ENCODE measurements at regions not wholly inside any gene's neighbourhood (a gene's known extent, or its start where the extent isn't known, plus 50 kb on each side); places are given as distances from the start of the nearest gene placed in this dataset.
A peak's percentile ranks its signal among the peaks of the same experiment; 100 is the strongest.

GRCh38 chr1:102089791-102090190 lies 93.1 kb upstream of the OLFM3 start:
- no peaks in the 10 kb centered on the region for H3K27me3 Mint-ChIP-seq
- H3K27ac Mint-ChIP-seq = no peak overlapping the region
- TF ChIP-seq CTCF (conservative IDR thresholded peaks at IDR 0.05) = no peak
- H3K9me3 Mint-ChIP-seq = peaks cover 4% of the 10 kb centered on the region
- H3K4me3 Mint-ChIP-seq = no peak overlapping the region
- DNase-seq (ENCODE audit: extremely low spot score, unreplicated experiment) = no peak
- no peaks in the 10 kb centered on the region for H3K36me3 Mint-ChIP-seq
- no peaks in the 10 kb centered on the region for H3K4me1 Mint-ChIP-seq (ENCODE audit: unreplicated experiment)

DNA sequence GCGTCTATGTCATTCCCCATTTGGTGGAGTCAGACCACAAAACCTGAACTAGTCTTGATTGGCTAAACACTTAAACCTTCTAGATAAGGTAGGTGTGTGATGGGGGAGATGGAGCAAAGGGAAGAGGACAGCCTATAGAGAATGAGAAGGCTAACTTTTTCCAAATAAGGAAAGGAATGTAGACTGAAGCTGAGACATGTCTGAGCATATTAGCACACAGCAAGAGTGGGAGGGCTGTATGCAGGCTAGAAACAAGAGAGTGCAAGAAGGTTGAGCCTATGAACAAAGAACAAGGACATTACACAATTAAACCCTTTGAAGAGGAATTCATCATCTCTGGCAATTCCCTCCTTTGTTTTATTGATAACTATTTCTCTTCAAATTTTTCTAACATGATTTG lies 89.2 kb upstream of the OLFM3 start:
- Mint-ChIP-seq H3K4me3 (no peak overlapping the region), H3K4me1 (ENCODE audit: unreplicated experiment) (no peaks in the 10 kb centered on the region), H3K27ac (peak overlapping the region; percentile 26), H3K27me3 (no peaks in the 10 kb centered on the region), H3K9me3 (no peaks in the 10 kb centered on the region), H3K36me3 (no peaks in the 10 kb centered on the region)
- TF ChIP-seq CTCF (conservative IDR thresholded peaks at IDR 0.05) = no peak
- no peak for DNase-seq (ENCODE audit: extremely low spot score, unreplicated experiment)

- no peak for TF ChIP-seq CTCF (conservative IDR thresholded peaks at IDR 0.05)
- Mint-ChIP-seq H3K4me1 (ENCODE audit: unreplicated experiment) (no peaks in the 10 kb centered on the region), H3K4me3 (no peak overlapping the region), H3K27ac (no peak overlapping the region), H3K27me3 (no peaks in the 10 kb centered on the region), H3K36me3 (no peaks in the 10 kb centered on the region), H3K9me3 (no peaks in the 10 kb centered on the region)
- DNase-seq (ENCODE audit: extremely low spot score, unreplicated experiment) = no peak
These were observed 88.2 kb upstream of the OLFM3 start for GRCh38 chr1:102084771-102085535.

GRCh38 chr1:102083192-102083591 lies 86.5 kb upstream of the OLFM3 start:
- no peaks in the 10 kb centered on the region for H3K4me1 Mint-ChIP-seq (ENCODE audit: unreplicated experiment)
- no peaks in the 10 kb centered on the region for H3K9me3 Mint-ChIP-seq
- no peaks in the 10 kb centered on the region for H3K36me3 Mint-ChIP-seq
- no peaks in the 10 kb centered on the region for H3K27me3 Mint-ChIP-seq
- H3K4me3 Mint-ChIP-seq = no peak overlapping the region
- H3K27ac Mint-ChIP-seq = no peak overlapping the region
- no peak for DNase-seq (ENCODE audit: extremely low spot score, unreplicated experiment)
- no peak for TF ChIP-seq CTCF (conservative IDR thresholded peaks at IDR 0.05)

- Mint-ChIP-seq H3K36me3 (no peaks in the 10 kb centered on the region), H3K9me3 (no peaks in the 10 kb centered on the region), H3K4me1 (ENCODE audit: unreplicated experiment) (no peaks in the 10 kb centered on the region), H3K4me3 (no peak overlapping the region), H3K27ac (no peak overlapping the region), H3K27me3 (no peaks in the 10 kb centered on the region)
- no peak for DNase-seq (ENCODE audit: extremely low spot score, unreplicated experiment)
- TF ChIP-seq CTCF (conservative IDR thresholded peaks at IDR 0.05) = no peak
These were observed 78.1 kb upstream of the OLFM3 start for GRCh38 chr1:102074874-102075273.

All from type B pancreatic cell (in vitro differentiated cells).